Activated T-cell treated with anti-CD3 and anti-CD28 coated beads, Interleukin-2, amount 50 U/mL, for 72 hours (primary cell): ENCODE measurements at regions not wholly inside any gene's neighbourhood (a gene's known extent, or its start where the extent isn't known, plus 50 kb on each side); places are given as distances from the start of the nearest gene placed in this dataset.

Experiments used
- ATAC-seq, 2 donors: fragments of 150-1000 bp; cut with Tn5 transposase; replicated peaks in 1 of 2; 2 replicates each; pipeline ENCODE4 v1.10.0; 2021; ENCODE audit warnings: moderate library complexity in 2 of 2, mild to moderate bottlenecking in 1 of 2
- DNase-seq, 2 donors: peaks; one replicate each; pipeline ENCODE4 v3.0.0; 2021 to 2022; ENCODE audit warnings: mixed read lengths in 1 of 2
- H3K27ac Mint-ChIP-seq: one replicate; pipeline ENCODE4 v1.8.0; 2022; ENCODE audit warnings: mild to moderate bottlenecking, moderate library complexity, mixed read lengths
- H3K27me3 Mint-ChIP-seq: one replicate; pipeline ENCODE4 v1.8.0; 2022; ENCODE audit warnings: low read depth, mixed read lengths
- H3K36me3 Mint-ChIP-seq, 2 donors: one replicate each; pipeline ENCODE4 v1.8.0; 2022; ENCODE audit warnings: mixed read lengths in 2 of 2, mild to moderate bottlenecking in 1 of 2; ENCODE audit not compliant: insufficient read depth in 2 of 2
- H3K4me1 Mint-ChIP-seq: one replicate; pipeline ENCODE4 v1.8.0; 2022; ENCODE audit warnings: low read depth, mixed read lengths
- H3K4me3 Mint-ChIP-seq, 2 donors: one replicate each; pipeline ENCODE4 v1.8.0; 2022; ENCODE audit warnings: mild to moderate bottlenecking in 2 of 2, mixed read lengths in 2 of 2, moderate library complexity in 2 of 2
- H3K9me3 Mint-ChIP-seq, 2 donors: one replicate each; pipeline ENCODE4 v1.8.0; 2022; ENCODE audit warnings: mixed read lengths in 2 of 2

DNA sequence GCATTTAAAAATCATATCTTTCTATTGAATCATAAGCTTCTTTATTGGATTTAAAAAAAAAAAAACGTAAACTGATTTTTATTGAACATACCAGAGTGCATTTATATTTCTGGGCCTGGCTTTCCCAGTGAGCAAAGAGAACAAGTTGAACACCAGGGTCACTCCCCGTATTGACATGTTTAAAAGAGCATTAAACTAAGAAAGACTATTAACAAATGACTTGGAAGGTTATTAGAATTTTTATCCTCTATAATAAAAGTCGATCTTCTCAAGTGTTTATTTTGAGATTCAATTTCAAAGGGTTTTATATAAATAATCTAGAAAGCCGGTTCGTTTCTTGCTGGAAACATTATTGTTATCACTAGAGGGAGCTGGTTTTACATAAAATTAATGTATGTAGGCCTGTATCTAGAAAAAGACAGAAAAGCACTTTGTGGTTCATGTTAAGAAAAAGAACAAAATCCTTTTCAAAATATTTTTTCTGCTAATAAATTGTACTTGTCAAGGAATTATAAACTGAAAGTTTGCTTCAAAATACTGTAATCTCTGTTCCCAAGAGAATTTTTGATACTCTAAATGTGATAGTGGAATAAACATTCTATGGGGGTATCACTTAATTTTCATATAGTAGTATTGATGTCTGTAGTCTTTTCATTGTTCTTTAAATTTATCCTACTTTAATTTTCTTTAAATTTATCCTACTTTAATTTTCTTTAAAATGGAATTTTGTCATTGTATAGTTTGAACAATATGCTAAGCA, 321.8 kb upstream of the MME start:
- Mint-ChIP-seq H3K36me3 (no peaks in the 10 kb centered on the region), H3K9me3 (no peaks in the 10 kb centered on the region), H3K27ac (no peak overlapping the region), H3K4me3 (no peak overlapping the region), H3K4me1 (no peaks in the 10 kb centered on the region), H3K27me3 (no peaks in the 10 kb centered on the region)
- no peak for ATAC-seq
- DNase-seq: no peak

DNA sequence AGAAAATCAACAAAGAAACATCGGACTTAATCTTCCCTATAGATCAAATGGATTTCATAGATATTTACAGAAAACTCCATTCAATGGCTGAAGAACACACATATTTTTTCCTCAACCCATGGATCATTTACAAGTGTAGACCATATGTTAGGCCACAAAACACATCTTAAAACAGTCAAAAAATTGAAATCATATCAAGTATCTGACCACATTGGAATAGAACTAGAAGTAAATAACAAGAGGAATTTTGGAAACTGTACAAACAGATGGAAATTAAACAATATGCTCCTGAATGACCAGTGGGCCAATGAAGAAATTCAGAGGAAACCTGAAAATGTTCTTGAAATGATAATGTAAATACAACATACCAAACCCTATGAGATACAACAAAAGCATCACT, 323.1 kb upstream of the GPR149 start:
- H3K9me3 Mint-ChIP-seq: peaks cover 0 to 1% of the 10 kb centered on the region in 2 donors
- no peaks in the 10 kb centered on the region for H3K36me3 Mint-ChIP-seq
- ATAC-seq: no peak
- no peaks in the 10 kb centered on the region for H3K4me1 Mint-ChIP-seq
- no peak for DNase-seq
- H3K4me3 Mint-ChIP-seq: no peak overlapping the region
- H3K27ac Mint-ChIP-seq: no peak overlapping the region
- no peaks in the 10 kb centered on the region for H3K27me3 Mint-ChIP-seq

DNA sequence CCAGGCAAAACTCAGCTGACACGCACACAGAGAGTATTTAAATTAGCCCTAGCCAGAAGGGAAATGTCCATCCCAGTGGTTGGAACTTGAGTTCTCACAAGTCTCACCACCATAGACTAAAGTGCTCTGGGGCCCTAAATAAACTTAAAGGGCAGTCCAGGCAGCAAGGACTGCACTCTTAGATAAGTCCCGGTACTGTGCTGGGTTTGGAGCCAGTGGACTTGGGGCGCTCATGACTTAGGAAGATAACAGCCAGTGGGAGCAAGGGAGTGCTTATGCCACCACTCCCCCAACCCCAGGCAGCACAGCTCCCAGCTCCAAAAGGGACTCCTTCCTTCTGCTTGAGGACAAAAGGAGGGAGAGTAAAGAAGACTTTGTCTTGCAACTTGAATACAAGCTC, 319.5 kb upstream of the GPR149 start:
- Mint-ChIP-seq H3K27me3 (no peaks in the 10 kb centered on the region), H3K4me1 (no peaks in the 10 kb centered on the region), H3K27ac (no peak overlapping the region), H3K9me3 (peaks cover 0 to 1% of the 10 kb centered on the region in 2 donors), H3K36me3 (no peaks in the 10 kb centered on the region), H3K4me3 (no peak overlapping the region)
- ATAC-seq: no peak
- DNase-seq: no peak

DNA sequence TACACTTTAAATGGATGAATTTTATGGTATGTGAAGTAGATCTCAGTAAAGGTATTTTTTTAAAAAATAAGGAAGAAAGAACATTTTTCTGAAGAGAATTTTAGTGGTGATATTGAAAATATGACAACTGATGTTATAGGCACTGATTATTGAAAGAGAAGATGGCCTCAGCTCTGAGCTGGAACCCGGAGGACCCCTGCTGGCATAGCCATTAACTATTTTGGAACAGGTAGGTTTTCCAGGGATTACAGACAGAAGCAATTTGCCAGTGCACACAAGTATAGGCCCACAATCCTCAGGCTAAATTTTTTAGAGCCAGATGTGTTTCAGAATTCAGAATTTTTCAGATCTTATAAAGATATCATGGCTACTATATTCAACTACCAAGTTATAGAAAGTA, 315.9 kb upstream of the GPR149 start:
- Mint-ChIP-seq H3K9me3 (peaks cover 4% of the 10 kb centered on the region in 2 donors), H3K27ac (peak overlapping the region; percentile 41), H3K36me3 (no peaks in the 10 kb centered on the region), H3K4me1 (no peaks in the 10 kb centered on the region), H3K27me3 (no peaks in the 10 kb centered on the region), H3K4me3 (no peak overlapping the region)
- DNase-seq (no peak), ATAC-seq (no peak)

DNA sequence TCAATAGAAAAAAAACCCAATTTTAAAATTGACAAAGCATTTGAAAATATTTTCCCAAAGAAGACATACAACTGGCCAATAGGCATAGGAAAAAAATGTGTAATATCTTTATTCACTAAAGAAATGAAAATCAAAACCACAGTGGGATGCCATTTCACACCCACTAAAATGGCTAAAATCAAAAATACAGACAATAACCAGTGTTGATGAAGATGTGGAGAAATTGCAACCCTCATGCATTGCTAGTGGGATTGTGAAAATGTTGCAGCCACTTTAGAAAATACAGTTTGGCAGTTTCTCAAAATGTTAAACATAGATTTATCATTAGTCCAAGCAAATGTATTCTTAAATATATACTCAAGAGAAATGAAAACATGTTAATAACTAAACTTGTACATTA, 315.1 kb upstream of the GPR149 start:
- DNase-seq (no peak), ATAC-seq (no peak)
- Mint-ChIP-seq H3K36me3 (peaks cover 0 to 2% of the 10 kb centered on the region in 2 donors), H3K4me3 (no peak overlapping the region), H3K4me1 (no peaks in the 10 kb centered on the region), H3K9me3 (peaks cover 5 to 6% of the 10 kb centered on the region in 2 donors), H3K27ac (no peak overlapping the region), H3K27me3 (no peaks in the 10 kb centered on the region)

DNA sequence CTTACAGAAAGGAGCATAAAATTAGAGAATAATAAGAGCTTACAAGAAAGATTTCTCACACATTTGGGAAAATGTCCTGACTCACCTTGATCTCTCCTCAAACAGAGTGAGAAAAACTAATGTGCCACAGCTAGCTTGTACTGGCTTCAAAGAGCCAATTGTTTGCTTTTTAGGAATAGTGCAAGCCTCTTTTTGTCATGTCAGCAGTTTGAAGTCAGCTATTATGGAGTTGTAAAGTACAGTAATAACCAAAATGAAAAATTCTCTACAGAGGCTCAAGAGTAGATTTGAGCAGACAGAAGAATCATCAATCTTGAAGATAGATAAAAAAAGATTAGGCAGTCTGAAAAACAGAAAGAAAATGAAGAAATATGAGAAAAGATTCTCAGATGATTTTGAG, 313.4 kb upstream of the GPR149 start:
- Mint-ChIP-seq H3K9me3 (peaks cover 5 to 6% of the 10 kb centered on the region in 2 donors), H3K27me3 (no peaks in the 10 kb centered on the region), H3K4me1 (no peaks in the 10 kb centered on the region), H3K36me3 (peaks cover 0 to 2% of the 10 kb centered on the region in 2 donors), H3K4me3 (no peak overlapping the region), H3K27ac (no peak overlapping the region)
- ATAC-seq (no peak), DNase-seq (no peak)

DNA sequence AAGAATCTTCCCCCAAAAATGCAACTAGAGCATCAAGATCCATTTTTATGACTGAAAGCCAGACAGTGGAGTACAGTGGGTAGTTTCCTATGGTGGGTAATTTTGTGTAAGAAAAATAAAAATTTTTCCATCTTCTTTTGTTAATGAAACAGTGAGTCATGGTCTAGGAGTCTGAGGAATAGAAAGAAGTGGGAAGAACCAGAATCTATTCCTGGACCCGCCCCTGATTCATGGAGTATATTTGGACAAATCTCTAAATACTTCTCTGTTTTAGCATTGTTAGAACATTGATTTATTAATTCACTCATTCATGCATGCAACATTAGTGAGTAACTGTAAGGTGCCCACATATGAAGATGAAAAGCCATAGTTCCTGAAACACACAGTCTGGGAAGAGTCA, 304.5 kb upstream of the GPR149 start:
- Mint-ChIP-seq H3K27me3 (no peaks in the 10 kb centered on the region), H3K4me3 (no peak overlapping the region), H3K9me3 (peaks cover 2 to 4% of the 10 kb centered on the region in 2 donors), H3K4me1 (no peaks in the 10 kb centered on the region), H3K36me3 (no peaks in the 10 kb centered on the region), H3K27ac (no peak overlapping the region)
- DNase-seq: no peak
- no peak for ATAC-seq

DNA sequence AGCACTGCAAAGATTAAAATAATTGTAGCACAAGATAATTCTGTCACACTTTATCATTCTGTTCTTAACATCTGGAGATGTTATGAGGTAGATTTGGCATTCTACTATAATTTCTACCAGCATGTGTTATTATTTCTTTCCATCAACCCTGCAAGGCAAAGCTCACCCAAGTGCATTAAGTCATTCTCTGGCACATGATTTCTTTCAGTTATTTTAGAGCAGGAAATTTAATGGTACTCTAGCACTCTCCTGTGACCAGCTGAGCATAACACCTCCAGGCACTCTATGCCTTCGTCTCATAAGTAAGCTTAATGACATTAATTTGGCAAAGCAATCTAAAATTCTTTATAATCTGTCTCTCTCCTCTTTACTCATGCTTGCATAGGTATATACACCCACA, 300.2 kb upstream of the GPR149 start:
- DNase-seq (no peak), ATAC-seq (no peak)

DNA sequence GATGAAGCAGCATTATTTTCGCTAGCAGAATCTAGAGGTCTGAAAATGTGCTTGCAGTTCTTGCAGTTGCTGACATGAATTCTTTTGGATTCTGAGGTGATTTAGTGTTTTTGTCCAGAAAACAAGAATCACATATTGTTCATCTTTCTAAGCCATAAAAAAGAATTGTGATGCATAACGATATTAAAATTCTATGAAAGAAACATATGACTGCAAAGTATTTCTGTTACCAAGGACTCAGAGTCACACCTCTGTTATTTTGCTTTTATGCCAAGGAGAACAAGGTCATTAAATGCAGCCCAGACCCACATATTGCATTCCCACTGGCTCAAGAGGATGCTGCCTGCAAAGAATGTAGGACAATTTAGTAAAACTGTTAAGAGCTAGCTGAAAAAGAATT, 299.8 kb upstream of the GPR149 start:
- Mint-ChIP-seq H3K4me3 (no peak overlapping the region), H3K9me3 (peaks cover 2 to 6% of the 10 kb centered on the region in 2 donors), H3K4me1 (no peaks in the 10 kb centered on the region), H3K27ac (no peak overlapping the region), H3K27me3 (no peaks in the 10 kb centered on the region), H3K36me3 (no peaks in the 10 kb centered on the region)
- DNase-seq (no peak), ATAC-seq (no peak)

More for the DNA sequence above, 300.2 kb upstream of the GPR149 start:
- Mint-ChIP-seq H3K27me3 (no peaks in the 10 kb centered on the region), H3K9me3 (peaks cover 2 to 6% of the 10 kb centered on the region in 2 donors), H3K27ac (no peak overlapping the region), H3K4me1 (no peaks in the 10 kb centered on the region), H3K4me3 (no peak overlapping the region), H3K36me3 (no peaks in the 10 kb centered on the region)

DNA sequence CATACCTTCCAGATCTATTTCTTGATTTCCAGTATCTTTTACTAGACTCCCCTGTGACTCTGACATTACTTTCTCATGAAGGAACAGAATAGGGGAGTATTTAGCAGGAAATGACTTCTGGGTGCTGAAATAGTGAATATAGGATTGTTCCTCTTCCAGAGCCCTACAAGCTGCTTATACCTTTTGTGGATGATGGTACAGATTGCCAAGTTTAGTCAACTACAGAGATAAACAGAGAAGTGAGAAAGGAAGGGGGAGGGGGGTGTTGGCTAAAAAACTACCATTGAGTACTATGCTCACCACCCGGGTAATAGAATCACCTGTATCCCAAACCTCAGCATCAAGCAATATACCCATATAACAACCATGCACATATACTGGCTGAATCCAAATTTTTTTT, 298.3 kb upstream of the GPR149 start:
- Mint-ChIP-seq H3K36me3 (no peaks in the 10 kb centered on the region), H3K9me3 (peaks cover 2 to 8% of the 10 kb centered on the region in 2 donors), H3K27me3 (no peaks in the 10 kb centered on the region), H3K4me1 (no peaks in the 10 kb centered on the region), H3K4me3 (no peak overlapping the region), H3K27ac (no peak overlapping the region)
- DNase-seq: no peak
- no peak for ATAC-seq

DNA sequence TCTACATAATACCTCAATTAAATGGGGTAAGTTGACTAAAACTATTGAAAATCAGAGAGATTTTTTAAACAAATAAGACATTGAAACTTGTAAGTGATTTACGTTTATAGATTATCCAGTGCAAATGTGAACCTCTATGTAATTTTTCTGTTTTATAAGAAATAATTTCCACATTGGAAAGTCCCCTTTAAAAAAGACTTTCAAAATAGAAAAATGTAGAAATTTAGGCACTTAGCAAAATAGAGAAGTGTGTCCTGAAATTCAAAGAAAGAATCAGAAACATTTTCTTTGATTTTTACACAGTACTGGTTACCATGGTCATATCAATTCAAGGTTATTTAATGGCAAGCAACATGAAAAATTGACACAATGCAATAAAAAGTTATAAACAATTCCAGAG, 290.9 kb upstream of the GPR149 start:
- ATAC-seq: no peak
- peaks cover 0 to 2% of the 10 kb centered on the region in 2 donors for H3K9me3 Mint-ChIP-seq
- no peak overlapping the region for H3K27ac Mint-ChIP-seq
- no peak for DNase-seq
- no peaks in the 10 kb centered on the region for H3K27me3 Mint-ChIP-seq
- no peaks in the 10 kb centered on the region for H3K36me3 Mint-ChIP-seq
- H3K4me1 Mint-ChIP-seq: no peaks in the 10 kb centered on the region
- H3K4me3 Mint-ChIP-seq: no peak overlapping the region

DNA sequence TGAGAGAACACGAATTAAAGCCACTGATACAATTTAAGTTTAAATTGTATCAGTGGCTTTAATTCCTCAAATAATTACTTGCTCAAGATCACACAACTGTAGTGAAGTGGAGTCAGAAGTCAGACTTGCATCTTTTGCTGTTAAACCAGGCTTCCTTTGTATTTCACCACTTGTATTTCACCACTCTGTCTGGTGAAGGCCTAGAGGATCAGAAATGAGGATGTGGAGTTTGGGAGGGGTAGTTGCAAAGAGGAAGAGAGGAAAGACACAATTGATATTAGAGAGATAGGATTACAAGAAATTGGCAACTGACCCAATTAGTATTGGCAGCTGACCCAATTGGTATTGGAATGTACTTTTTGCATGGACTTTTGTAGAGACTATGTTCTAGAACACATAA, 288.1 kb upstream of the GPR149 start:
- no peak overlapping the region for H3K27ac Mint-ChIP-seq
- H3K27me3 Mint-ChIP-seq: no peaks in the 10 kb centered on the region
- ATAC-seq: no peak
- no peaks in the 10 kb centered on the region for H3K36me3 Mint-ChIP-seq
- H3K9me3 Mint-ChIP-seq: peaks cover 0 to 3% of the 10 kb centered on the region in 2 donors
- DNase-seq: no peak
- no peaks in the 10 kb centered on the region for H3K4me1 Mint-ChIP-seq
- H3K4me3 Mint-ChIP-seq: no peak overlapping the region

DNA sequence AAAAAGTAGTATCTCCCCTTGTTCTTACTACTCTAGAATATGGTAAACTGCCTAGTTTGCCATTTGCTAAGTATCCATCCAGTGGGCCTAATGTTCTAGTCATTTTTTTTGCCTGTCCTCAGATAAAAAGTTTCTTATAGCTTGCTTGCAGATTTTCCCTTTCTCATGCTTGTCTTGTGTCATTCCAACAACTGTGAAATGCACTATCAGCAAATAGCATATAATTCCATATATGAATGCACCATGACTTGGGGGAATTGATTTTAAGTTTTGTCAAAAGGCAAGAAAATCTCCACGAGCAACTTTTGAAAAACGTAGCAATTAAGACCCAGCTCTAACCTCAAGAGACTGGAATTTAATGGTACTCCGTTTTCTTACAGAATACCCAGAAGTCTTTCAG, 286.2 kb upstream of the GPR149 start:
- no peak overlapping the region for H3K4me3 Mint-ChIP-seq
- no peaks in the 10 kb centered on the region for H3K4me1 Mint-ChIP-seq
- no peak overlapping the region for H3K27ac Mint-ChIP-seq
- ATAC-seq (no peak), DNase-seq (no peak)
- no peaks in the 10 kb centered on the region for H3K27me3 Mint-ChIP-seq
- no peaks in the 10 kb centered on the region for H3K36me3 Mint-ChIP-seq
- peaks cover 0 to 3% of the 10 kb centered on the region in 2 donors for H3K9me3 Mint-ChIP-seq

DNA sequence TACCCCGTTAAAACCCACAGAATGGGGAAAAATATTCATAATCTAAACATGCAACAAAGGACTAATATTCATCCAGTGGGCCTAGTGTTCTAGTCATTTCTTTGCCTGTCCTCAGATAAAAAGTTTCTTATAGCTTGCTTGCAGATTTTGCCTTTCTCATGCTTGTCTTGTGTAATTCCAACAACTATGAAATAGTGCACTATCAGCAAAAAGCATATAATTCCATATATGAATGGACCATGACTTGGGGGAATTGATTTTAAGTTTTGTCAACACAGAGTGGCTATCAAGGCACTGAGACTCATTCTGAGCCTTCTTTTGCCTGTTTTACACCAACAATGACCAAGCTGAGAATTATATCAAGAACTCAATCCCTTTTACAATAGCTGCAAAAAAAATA, 278.6 kb upstream of the GPR149 start:
- Mint-ChIP-seq H3K4me1 (no peaks in the 10 kb centered on the region), H3K36me3 (no peaks in the 10 kb centered on the region)
- ATAC-seq: no peak

More for the DNA sequence above, 278.6 kb upstream of the GPR149 start:
- H3K9me3 Mint-ChIP-seq: no peaks in the 10 kb centered on the region
- no peaks in the 10 kb centered on the region for H3K27me3 Mint-ChIP-seq
- no peak overlapping the region for H3K27ac Mint-ChIP-seq
- no peak for DNase-seq
- H3K4me3 Mint-ChIP-seq: no peak overlapping the region
